Activated T-helper 17 cell treated with anti-CD3 and anti-CD28 coated beads, Interleukin-2, amount 50 U/mL, for 72 hours (primary cell): ENCODE measurements at regions not wholly inside any gene's neighbourhood (a gene's known extent, or its start where the extent isn't known, plus 50 kb on each side); places are given as distances from the start of the nearest gene placed in this dataset.
"Not testable (repeated sequence)": the region's sequence is repeated elsewhere in the genome, so short reads cannot be mapped to it uniquely, and the experiment has no call there.

Experiments
- ATAC-seq: fragments of 150-1000 bp; cut with Tn5 transposase; replicated peaks from 2 replicates; pipeline ENCODE4 v1.10.0; 2021; ENCODE audit warnings: mild to moderate bottlenecking, moderate library complexity
- H3K27ac Mint-ChIP-seq: one replicate; pipeline ENCODE4 v1.8.0; 2022; ENCODE audit warnings: mixed read lengths
- H3K27me3 Mint-ChIP-seq: one replicate; pipeline ENCODE4 v1.8.0; 2022; ENCODE audit warnings: mixed read lengths
- H3K36me3 Mint-ChIP-seq: one replicate; pipeline ENCODE4 v1.8.0; 2022; ENCODE audit warnings: low read depth, mild to moderate bottlenecking, mixed read lengths
- H3K4me1 Mint-ChIP-seq: one replicate; pipeline ENCODE4 v1.8.0; 2022; ENCODE audit warnings: mixed read lengths
- H3K4me3 Mint-ChIP-seq: one replicate; pipeline ENCODE4 v1.8.0; 2022; ENCODE audit warnings: mild to moderate bottlenecking, mixed read lengths
- H3K9me3 Mint-ChIP-seq: one replicate; pipeline ENCODE4 v1.8.0; 2022; ENCODE audit warnings: mixed read lengths

GRCh38 chr2:192414794-192415193 lies 220.1 kb upstream of the TMEFF2 start:
- Mint-ChIP-seq H3K27ac (no peak overlapping the region), H3K9me3 (no peaks in the 10 kb centered on the region), H3K36me3 (no peaks in the 10 kb centered on the region), H3K4me3 (no peak overlapping the region), H3K27me3 (no peaks in the 10 kb centered on the region), H3K4me1 (no peaks in the 10 kb centered on the region)
- ATAC-seq: no peak

- H3K27me3 Mint-ChIP-seq: no peaks in the 10 kb centered on the region
Measured at GRCh38 chr2:192413812-192414681, 219.3 kb upstream of the TMEFF2 start.

GRCh38 chr2:192412866-192413265 lies 218.1 kb upstream of the TMEFF2 start:
- H3K27me3 Mint-ChIP-seq, H3K9me3 Mint-ChIP-seq, H3K4me1 Mint-ChIP-seq, H3K4me3 Mint-ChIP-seq, H3K36me3 Mint-ChIP-seq, ATAC-seq, H3K27ac Mint-ChIP-seq: not testable (repeated sequence)

More at GRCh38 chr2:192413812-192414681, 219.3 kb upstream of the TMEFF2 start:
- Mint-ChIP-seq H3K36me3 (no peaks in the 10 kb centered on the region), H3K4me1 (no peaks in the 10 kb centered on the region), H3K27ac (no peak overlapping the region), H3K4me3 (no peak overlapping the region), H3K9me3 (no peaks in the 10 kb centered on the region)
- no peak for ATAC-seq

GRCh38 chr2:192412394-192412793 lies 217.7 kb upstream of the TMEFF2 start:
- Mint-ChIP-seq H3K4me3 (no peak overlapping the region), H3K27me3 (no peaks in the 10 kb centered on the region)

GRCh38 chr2:192411755-192412154 lies 217.0 kb upstream of the TMEFF2 start:
- Mint-ChIP-seq H3K27me3 (no peaks in the 10 kb centered on the region), H3K4me1 (no peaks in the 10 kb centered on the region), H3K4me3 (no peak overlapping the region), H3K27ac (no peak overlapping the region), H3K36me3 (no peaks in the 10 kb centered on the region), H3K9me3 (no peaks in the 10 kb centered on the region)
- no peak for ATAC-seq

More at GRCh38 chr2:192412394-192412793, 217.7 kb upstream of the TMEFF2 start:
- H3K36me3 Mint-ChIP-seq: no peaks in the 10 kb centered on the region
- ATAC-seq: no peak
- H3K9me3 Mint-ChIP-seq: no peaks in the 10 kb centered on the region
- H3K27ac Mint-ChIP-seq: no peak overlapping the region
- no peaks in the 10 kb centered on the region for H3K4me1 Mint-ChIP-seq

GRCh38 chr2:192410319-192410718 lies 215.6 kb upstream of the TMEFF2 start:
- no peaks in the 10 kb centered on the region for H3K36me3 Mint-ChIP-seq
- no peaks in the 10 kb centered on the region for H3K27me3 Mint-ChIP-seq
- no peaks in the 10 kb centered on the region for H3K9me3 Mint-ChIP-seq
- no peaks in the 10 kb centered on the region for H3K4me1 Mint-ChIP-seq
- no peak for ATAC-seq
- H3K4me3 Mint-ChIP-seq: no peak overlapping the region
- H3K27ac Mint-ChIP-seq: no peak overlapping the region

- Mint-ChIP-seq H3K27me3 (no peaks in the 10 kb centered on the region), H3K9me3 (no peaks in the 10 kb centered on the region), H3K36me3 (no peaks in the 10 kb centered on the region), H3K4me1 (no peaks in the 10 kb centered on the region), H3K4me3 (no peak overlapping the region), H3K27ac (no peak overlapping the region)
- ATAC-seq: no peak
Measured at GRCh38 chr2:192407692-192408091, 213.0 kb upstream of the TMEFF2 start.

- Mint-ChIP-seq H3K27me3 (no peaks in the 10 kb centered on the region), H3K4me3 (no peak overlapping the region), H3K9me3 (peaks cover 6% of the 10 kb centered on the region), H3K36me3 (no peaks in the 10 kb centered on the region), H3K27ac (no peak overlapping the region), H3K4me1 (no peaks in the 10 kb centered on the region)
- ATAC-seq: no peak
Measured at GRCh38 chr2:192398236-192398635, 203.5 kb upstream of the TMEFF2 start.

GRCh38 chr2:192394605-192395004 lies 199.9 kb upstream of the TMEFF2 start:
- no peaks in the 10 kb centered on the region for H3K4me1 Mint-ChIP-seq
- no peaks in the 10 kb centered on the region for H3K27me3 Mint-ChIP-seq
- no peak overlapping the region for H3K4me3 Mint-ChIP-seq
- no peak overlapping the region for H3K27ac Mint-ChIP-seq
- peaks cover 6% of the 10 kb centered on the region for H3K9me3 Mint-ChIP-seq
- ATAC-seq: no peak
- H3K36me3 Mint-ChIP-seq: no peaks in the 10 kb centered on the region

- Mint-ChIP-seq H3K36me3 (no peaks in the 10 kb centered on the region), H3K4me3 (no peak overlapping the region), H3K27me3 (peaks cover 3% of the 10 kb centered on the region), H3K9me3 (peaks cover 3% of the 10 kb centered on the region), H3K27ac (no peak overlapping the region), H3K4me1 (no peaks in the 10 kb centered on the region)
- ATAC-seq: no peak
Measured at GRCh38 chr2:192391041-192391440, 196.3 kb upstream of the TMEFF2 start.

- H3K4me3 Mint-ChIP-seq: no peak overlapping the region
- H3K36me3 Mint-ChIP-seq: no peaks in the 10 kb centered on the region
- peaks cover 3% of the 10 kb centered on the region for H3K9me3 Mint-ChIP-seq
- H3K4me1 Mint-ChIP-seq: no peaks in the 10 kb centered on the region
- no peak overlapping the region for H3K27ac Mint-ChIP-seq
- H3K27me3 Mint-ChIP-seq: peaks cover 3% of the 10 kb centered on the region
- ATAC-seq: no peak
Measured at GRCh38 chr2:192390401-192390800, 195.7 kb upstream of the TMEFF2 start.

- H3K36me3 Mint-ChIP-seq, H3K4me1 Mint-ChIP-seq, ATAC-seq, H3K4me3 Mint-ChIP-seq, H3K9me3 Mint-ChIP-seq, H3K27me3 Mint-ChIP-seq, H3K27ac Mint-ChIP-seq: not testable (repeated sequence)
Measured at GRCh38 chr2:192384191-192384590, 189.5 kb upstream of the TMEFF2 start.

GRCh38 chr2:192381082-192381481 lies 186.3 kb upstream of the TMEFF2 start:
- Mint-ChIP-seq H3K4me1 (no peaks in the 10 kb centered on the region), H3K9me3 (no peaks in the 10 kb centered on the region), H3K27me3 (no peaks in the 10 kb centered on the region), H3K36me3 (no peaks in the 10 kb centered on the region), H3K27ac (no peak overlapping the region), H3K4me3 (no peak overlapping the region)
- no peak for ATAC-seq

- Mint-ChIP-seq H3K27me3 (no peaks in the 10 kb centered on the region), H3K4me3 (no peak overlapping the region), H3K27ac (no peak overlapping the region), H3K9me3 (no peaks in the 10 kb centered on the region), H3K4me1 (no peaks in the 10 kb centered on the region), H3K36me3 (no peaks in the 10 kb centered on the region)
- no peak for ATAC-seq
Measured at GRCh38 chr2:192379736-192380135, 185.0 kb upstream of the TMEFF2 start.

GRCh38 chr2:192377173-192377572 lies 182.4 kb upstream of the TMEFF2 start:
- Mint-ChIP-seq H3K4me1 (peaks cover 4% of the 10 kb centered on the region), H3K27ac (no peak overlapping the region), H3K4me3 (no peak overlapping the region), H3K36me3 (no peaks in the 10 kb centered on the region), H3K27me3 (no peaks in the 10 kb centered on the region), H3K9me3 (peaks cover 5% of the 10 kb centered on the region)
- no peak for ATAC-seq
